GM18519 (cell line): ENCODE measurements at regions not wholly inside any gene's neighbourhood (a gene's known extent, or its start where the extent isn't known, plus 50 kb on each side); places are given as distances from the start of the nearest gene placed in this dataset.
"Not testable (repeated sequence)": the region's sequence is repeated elsewhere in the genome, so short reads cannot be mapped to it uniquely, and the experiment has no call there.

ENCODE experiments used
- ATAC-seq: cut with Tn5 transposase; IDR thresholded peaks from one replicate; pipeline ENCODE4 v1.9.1; 2021; ENCODE audit warnings: mild to moderate bottlenecking, moderate library complexity; ENCODE audit not compliant: unreplicated experiment, low FRiP score

DNA sequence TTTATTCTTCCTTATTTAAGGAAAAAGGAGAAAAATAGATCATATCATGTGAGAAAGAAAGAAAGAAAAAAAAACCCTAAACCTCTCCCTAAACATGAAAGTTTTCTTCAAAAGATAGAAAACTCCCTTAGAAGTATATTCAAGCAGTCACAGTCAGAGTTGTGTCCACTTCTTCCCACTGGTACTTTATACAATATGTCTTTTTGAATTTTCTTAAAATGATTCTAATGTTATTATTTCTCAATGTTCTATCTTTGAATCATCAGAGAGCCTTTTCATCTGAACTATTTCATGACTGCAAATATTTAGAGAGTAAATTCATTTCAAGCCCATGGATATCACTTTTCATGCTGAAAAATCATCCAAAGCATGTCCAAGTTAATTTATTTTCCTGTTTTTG, 205.2 kb upstream of the SPOPL start:
- no peak for ATAC-seq

DNA sequence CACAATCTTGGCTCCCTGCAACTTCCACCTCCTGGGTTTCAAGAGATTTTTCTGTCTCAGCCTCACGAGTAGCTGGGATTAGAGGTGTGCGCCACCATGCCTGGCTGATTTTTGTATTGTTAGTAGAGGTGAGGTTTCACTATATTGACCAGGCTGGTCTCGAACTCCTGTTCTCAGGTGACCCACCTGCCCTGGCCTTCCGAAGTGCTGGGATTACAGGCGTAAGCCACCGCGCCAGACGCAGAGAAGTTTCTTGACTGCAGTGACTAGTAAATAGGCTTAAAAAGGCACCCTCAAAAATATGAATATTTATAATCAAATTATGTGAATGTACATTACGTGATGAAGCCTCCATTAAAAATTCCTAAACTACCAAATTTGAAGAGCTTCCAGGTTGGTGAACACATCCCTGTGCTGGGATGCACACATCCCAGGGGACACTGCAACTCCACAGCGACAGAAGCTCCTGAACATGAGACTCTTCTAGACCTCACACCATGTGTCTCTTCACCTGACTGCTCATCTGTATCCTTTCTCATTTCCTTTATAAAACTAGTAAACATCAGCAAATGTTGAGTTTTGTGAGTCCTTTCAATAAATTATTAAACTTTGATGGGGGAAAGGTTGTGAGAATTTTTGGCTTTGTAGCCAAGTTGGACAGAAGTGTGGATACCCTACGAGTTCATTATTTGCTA, 203.3 kb upstream of the SPOPL start:
- no peak for ATAC-seq

DNA sequence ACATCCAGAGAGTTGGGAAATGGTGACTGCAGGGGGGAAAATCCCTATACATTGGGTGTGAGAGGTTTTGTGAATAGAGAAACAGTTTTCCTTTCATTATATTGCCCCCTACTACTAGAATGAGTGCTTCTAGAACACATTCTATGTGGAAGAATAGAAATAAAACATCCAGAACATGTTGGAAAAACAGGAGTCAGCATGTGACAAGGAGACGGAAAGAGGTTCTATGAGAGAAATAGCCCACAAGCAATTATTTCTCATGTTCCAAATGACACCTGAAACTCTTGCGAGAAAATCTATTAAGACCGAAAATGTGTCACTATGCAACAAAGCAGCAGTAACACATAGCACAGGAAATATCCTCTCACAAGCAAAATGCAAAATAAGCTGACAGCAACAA, 202.7 kb upstream of the SPOPL start:
- ATAC-seq, result peak; percentile 40

DNA sequence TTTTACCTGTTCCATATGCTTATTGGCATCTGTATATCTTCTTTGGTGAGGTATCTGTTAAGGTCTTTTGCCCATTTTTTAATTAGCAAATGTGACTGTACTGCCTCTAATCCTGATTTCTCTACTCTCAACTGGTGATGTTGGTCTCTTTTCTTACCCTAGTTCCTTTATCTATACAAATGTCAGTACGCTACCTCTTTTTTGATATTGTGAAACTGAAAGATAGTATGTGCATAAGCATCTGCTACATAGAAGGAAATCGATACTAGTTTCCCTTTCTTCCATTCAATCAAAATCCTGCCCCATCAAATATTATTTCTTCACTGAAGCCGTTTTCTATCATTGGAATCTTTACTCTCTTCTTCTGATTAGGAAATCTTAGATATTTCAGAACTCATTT, 194.9 kb upstream of the SPOPL start:
- peak; percentile 77 for ATAC-seq

DNA sequence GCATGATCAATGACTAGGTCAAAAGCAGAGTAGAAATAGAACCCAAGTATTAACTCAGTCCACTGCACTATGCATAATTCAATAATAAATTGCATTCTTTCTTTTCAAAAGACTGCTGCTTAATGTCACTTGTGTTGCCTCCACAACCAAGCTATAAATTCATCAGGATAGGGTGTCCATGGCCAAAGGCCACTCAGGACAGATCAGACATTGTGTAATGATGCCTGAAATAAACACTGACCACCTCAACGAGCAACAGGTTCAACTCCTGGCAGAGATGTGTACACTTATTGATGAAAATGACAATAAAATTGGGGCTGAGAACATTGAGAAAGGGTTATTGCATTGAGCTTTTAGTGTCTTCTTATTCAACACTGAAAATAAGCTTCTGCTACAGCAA, 194.5 kb upstream of the SPOPL start:
- no peak for ATAC-seq

DNA sequence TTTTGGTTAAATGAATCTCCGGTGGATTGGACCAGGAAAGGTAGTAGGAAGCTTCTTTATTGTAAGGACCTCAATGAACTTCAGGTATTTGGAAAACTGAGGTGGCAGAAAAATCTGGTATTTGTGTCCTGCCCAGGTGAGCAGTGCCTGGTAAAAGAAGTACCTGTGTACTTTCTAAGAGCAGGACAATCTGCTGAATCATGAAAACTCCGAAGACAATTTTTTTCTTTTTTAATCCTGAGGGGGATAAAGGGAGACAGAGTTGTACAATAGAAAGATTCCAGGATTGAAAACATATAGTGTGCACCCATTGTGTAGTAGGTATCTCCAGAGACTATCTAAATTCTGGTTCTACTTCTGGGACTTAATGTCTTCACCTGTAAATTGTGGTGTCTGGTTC, 191.8 kb upstream of the SPOPL start:
- ATAC-seq, result no peak

DNA sequence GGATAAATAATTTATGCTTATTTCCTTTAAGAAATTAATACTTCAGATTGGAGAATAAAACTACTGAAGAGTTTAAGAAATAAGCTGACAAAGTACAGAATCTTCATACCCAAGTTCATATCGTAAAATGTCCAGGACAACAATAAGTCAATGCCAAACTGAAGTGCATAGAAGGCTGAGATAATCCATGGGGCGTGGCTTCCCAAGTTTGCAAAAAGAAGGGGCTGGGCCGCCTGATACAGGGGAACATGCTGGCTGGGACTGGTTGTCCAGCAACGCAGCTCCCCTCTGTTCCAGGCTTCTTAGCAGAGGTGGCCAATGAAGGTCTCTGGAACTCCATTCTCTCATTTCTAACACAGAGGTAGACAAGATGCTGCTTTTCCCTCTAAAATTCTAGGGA, 189.5 kb upstream of the SPOPL start:
- no peak for ATAC-seq

DNA sequence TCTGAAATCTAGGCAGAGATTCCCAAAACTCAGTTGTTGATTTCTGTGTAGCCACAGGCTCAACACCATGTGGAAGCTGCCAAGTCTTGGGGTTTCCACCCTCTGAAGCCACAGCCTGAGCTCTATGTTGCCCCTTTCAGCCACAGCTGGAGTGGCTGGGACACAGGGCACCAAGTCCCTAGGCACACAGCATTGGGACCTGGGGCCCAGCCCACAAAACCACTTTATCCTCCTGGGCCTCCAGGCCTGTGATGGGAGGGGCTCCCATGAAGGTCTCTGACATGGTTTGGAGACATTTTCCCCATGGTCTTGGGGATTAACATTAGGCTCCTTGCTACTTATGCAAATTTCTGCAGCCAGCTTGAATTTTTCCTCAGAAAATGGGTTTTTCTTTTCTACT, 186.0 kb upstream of the SPOPL start:
- ATAC-seq, result not testable (repeated sequence)

DNA sequence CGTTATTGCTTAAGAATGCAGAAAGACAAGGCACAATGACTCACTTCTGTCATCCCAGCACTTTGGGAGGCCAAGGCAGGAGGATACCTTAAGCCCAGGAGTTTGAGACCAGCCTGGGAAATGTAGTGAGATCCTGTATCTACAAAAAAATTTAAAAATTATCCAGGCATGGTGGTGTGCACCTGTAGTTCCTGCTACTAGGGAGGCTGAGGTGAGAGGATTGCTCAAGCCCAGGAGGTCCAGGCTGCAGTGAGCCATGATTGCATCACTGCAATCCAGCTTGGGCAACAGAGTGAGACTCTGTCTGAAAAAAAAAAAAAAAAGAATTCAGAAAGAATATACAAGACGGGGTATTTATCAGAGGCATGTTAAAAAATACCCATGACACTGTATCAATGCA, 182.0 kb upstream of the SPOPL start:
- ATAC-seq, result no peak

DNA sequence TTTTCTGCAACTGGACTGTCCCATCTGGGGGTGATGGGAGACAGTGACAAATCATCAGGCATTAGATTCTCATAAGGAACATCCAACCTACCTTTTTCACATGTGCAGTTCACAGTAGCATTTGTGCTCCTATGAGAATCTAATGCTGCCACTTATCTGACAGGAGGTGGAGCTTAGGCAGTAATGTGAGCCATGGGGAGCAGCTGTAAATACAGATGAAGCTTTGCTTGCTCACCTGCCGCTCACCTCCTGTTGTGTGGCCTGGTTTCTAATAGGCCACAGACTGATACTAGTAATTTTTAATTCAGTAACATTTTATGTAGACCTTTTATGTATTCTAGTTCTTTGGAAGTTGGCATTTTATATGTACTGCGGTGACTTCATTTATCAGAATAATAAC, 180.1 kb upstream of the SPOPL start:
- no peak for ATAC-seq

DNA sequence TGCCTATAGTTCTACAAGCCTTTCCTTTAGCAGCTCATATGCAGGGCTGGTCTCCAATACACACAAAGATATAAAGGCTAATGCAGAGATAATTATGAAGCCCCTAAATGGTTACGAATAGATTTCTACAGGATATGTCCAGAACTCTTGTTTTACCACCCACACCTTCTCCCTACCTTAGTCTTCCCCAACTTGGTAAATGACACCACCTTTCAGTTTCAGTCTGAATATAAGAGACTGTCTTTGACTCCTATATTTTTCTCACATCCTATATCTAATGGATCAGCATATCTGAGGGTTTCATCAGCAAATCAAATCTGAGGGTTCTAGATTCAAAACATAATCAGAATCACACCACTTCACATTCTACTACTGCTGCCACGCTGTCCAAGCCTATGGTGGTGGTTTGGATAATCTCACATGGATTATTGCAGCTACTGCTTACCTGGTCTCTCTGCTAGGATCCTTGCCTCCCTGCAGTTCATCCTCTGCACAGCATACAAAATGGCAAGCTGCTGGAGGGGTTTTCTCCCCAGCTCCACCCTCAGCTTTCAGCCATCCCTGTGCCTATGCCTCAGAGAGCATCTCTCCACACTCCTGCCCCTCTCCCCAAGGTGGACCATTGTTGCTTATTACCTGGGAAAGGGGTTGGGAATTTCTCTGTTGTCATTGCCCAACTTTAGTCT, 178.0 kb upstream of the SPOPL start:
- no peak for ATAC-seq

DNA sequence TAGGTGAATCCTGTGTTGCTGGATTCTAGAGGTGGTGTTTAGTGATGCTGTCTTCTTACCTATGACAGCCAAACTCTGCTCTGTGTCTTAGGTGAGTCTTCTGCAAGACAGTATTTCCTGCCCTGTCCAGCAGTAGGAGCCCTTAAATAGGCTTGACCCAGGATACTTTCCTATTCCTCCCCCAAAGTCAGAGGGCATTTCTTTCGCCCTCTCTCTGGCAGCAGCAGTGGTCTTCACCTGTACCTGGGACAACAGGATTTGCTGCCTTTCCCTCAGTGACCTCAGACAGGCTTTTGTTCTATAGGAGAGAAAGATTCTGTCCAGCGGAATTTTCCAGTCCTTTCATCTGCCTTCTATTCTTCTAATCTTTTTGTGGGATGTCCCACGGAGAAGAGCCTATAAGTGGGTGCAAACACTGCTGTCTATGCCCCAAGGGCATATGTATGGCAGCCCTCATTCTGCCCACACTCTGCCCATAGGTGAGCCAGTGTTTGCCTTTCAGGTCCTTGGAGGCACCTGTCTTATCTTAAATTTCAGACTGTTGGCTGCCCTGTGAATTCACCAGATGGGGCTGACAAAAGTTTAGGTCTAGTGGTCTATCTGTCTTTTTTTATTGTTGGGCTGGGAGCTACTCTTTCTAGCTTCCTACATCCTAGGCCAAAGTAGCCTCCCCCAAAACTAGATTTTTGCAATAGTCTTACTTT, 177.3 kb upstream of the SPOPL start:
- ATAC-seq, result no peak

DNA sequence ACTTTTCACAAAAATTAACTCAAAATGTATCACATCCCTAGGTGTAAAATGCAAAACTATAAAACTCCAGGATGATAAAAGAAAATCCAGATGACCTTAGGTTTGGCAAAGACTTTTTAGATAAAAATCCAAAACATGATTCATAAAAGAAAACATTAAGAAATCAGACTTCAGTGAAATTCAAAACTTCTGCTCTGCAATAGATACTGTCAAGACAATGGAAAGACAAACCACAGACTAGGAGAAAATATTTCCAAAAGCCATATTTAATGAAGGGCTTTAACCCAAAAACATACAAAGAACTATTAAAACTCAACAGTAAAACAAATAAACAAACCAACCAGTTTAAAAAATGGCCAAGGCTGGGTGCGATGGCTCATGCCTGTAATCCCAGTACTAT, 173.6 kb upstream of the SPOPL start:
- no peak for ATAC-seq

DNA sequence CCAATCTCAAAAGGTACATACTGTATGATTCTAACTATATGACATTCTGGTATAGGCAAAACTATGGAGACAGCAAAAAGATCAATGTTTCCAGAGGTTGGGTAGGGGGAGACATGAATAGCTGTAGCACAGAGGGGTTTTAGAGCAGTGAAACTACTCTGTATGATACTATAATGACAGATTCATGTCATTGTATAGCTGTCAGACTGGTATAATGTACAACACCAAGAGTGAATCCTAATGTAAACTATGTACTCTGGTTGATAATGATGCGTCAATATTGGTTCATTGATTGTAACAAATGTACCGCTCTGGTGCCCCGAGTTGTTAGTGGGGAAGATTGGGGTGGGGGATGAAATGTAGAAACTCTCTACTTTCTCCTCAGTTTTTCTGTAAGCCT, 172.4 kb upstream of the SPOPL start:
- no peak for ATAC-seq

DNA sequence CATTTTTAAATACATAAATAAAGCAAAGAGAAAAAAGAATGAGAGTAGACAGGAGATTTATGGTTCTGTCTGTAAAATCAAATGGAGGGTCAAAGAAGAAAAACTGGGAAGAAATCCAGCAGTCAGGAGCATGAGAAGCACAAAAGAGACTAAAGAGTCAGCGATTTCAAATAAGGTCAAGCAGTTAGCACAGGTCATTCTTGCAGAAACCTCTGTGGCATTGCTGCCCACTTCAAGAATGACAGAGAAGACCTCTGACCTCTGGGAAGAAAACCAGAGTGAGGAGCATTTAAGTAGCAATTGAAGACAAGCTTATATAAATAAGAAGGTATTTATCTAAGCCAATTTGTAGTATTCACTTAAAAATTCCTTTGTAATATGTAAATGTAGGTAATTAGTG, 172.0 kb upstream of the SPOPL start:
- ATAC-seq, result no peak

DNA sequence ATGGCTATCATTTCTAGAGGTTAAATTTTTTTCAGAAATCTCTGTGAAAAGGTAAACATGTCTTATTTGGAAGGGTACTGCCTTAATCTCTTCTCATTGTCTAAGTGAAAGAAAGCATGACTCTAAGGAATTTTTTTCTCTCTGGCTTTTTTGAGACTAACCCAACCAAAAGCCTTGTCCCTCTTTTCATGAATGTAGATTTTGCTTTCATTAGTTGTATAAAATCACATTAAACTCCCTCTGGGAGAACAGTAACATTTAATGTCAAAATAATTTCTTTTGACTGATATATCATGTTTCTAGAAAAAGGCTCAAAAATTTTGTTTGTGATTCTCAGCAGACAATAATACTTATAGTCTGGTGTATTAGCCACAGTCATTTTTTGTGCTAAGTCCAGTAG, 168.4 kb upstream of the SPOPL start:
- ATAC-seq, result no peak

DNA sequence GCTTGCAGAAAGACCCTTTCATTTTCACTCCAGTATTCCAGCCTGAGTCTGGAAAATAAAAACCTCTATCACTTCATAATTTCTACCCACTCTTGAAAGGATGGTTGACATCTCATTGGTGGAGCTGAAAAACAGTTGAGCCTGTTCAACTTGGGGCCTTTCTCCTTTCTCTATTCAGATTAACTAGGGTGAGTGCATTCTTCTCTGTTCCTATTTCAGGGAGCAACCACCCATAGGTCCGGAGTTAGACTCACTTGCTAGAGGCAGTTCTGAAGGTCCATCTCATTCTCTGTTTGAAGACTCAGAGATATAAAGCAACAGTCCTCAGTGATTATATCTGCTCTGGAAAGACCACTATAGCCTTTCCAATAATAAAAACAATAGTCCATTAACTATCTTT, 167.9 kb upstream of the SPOPL start:
- ATAC-seq, result peak; percentile 70

DNA sequence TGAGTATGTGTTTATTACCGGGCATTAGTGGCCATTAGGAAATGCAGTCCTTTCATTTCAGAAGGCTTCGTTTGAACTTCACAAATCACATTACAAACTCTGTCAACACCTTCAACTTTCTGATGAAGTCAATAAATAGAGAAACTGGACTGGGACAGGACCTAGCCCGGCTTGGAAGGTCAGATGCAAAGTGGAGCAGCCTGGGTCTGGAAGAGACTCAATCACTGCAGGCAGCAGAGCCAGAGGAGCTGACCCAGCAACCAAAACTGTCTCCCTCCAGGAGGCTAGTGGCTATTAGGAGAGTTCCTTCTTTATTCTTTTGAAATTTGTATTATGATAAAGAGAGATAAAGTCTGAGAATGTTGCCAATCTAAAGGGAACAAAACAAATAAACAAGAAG, 167.2 kb upstream of the SPOPL start:
- no peak for ATAC-seq

DNA sequence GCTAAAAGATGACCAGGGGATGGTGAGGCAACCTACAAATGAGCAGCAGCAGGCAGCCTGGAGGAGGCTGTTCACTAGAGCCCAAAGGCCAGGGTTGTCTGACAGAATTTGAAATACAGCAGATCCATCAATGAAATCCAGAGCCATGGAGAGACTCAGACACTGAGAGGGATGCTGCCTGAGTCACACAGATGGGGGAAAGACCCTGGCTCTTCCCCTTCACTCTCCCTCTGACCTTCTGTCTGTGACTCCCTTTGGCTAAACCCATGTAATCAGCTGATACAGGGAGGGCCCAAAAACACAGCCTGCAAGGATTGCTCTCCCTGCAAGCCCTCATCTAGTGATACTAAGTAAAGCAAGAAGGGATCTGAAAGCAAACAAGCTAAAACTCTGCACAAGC, 166.5 kb upstream of the SPOPL start:
- ATAC-seq, result no peak

DNA sequence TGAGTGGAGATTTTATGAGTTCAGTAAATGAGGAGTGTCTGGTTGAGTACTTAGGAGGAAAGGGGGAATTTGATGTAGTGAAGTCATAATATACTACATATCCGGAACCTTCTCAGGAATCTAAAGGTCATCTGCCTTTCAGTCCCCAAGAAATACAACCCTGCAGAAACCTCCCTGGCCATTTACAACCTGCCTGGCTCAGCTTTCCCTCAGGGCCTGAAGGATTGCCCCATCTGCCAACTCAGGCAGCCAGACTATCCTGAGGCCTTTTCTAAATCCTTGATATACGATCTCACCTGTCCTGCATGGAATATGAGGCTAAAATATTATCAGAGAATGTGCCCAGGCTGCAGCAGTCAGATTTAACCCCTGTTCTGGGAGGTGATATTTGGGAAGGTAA, 165.4 kb upstream of the SPOPL start:
- no peak for ATAC-seq

DNA sequence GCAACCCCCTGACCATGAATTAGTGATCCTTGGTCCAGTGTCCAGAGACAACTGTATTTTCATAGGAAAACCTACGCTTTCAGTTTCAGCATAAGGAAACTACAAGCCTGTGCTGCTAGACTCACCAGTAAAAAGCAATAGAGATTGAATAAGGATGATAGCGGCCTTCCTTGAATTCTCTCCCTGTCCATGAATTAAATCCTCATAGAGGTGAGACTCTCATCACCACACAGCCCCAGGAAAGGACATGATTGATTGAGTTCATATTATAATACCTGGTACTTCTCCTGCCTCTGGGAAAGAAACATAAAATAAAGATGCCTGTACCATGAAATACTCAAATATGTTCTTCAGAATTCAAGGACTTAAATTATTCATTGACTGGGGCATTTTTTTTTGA, 146.3 kb upstream of the SPOPL start:
- no peak for ATAC-seq

DNA sequence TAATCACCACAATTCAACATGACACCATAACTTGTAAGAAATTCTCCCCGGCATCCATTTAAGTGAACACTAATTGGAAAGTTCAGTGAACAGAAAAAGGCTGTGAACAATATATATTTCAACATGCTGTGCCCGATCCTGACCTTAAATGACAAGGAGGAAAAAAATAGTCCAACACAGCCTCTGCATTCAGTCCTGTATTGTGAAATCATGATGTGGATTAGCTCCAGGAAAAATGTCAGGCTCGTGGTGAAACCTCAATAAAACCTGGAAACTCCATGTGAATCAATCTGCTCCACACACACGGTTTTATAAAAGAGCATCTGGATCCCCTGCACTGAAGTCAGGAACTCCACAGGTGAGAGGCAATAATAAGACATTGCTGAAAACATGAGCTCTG, 145.4 kb upstream of the SPOPL start:
- ATAC-seq, result no peak
